ENCODE measurements at regions not wholly inside any gene's neighbourhood (a gene's known extent, or its start where the extent isn't known, plus 50 kb on each side); places are given as distances from the start of the nearest gene placed in this dataset.

- ChIA-PET POLR2A (ENCODE audit: low non-redundant PET) (no interaction called here), CTCF (no interaction called here)
- no peak for TF ChIP-seq CTCF (conservative IDR thresholded peaks at IDR 0.05; ENCODE audit: low read depth)
- no peak for DNase-seq (ENCODE audit: low spot score)
- no peak overlapping the region for H3K27ac ChIP-seq
Measured at GRCh38 chr3:20322085-20322484, 136.1 kb upstream of the SGO1 start.

GRCh38 chr3:20321391-20322047 is 135.5 kb upstream of the SGO1 start:
- CTCF ChIA-PET: no interaction called here
- POLR2A ChIA-PET (ENCODE audit: low non-redundant PET): no interaction called here
- no peak overlapping the region for H3K27ac ChIP-seq
- no peak for TF ChIP-seq CTCF (conservative IDR thresholded peaks at IDR 0.05; ENCODE audit: low read depth)
- DNase-seq (ENCODE audit: low spot score): no peak

GRCh38 chr3:20320489-20320888 is 134.5 kb upstream of the SGO1 start:
- no peak overlapping the region for H3K27ac ChIP-seq
- ChIA-PET POLR2A (ENCODE audit: low non-redundant PET) (no interaction called here), CTCF (no interaction called here)
- DNase-seq (ENCODE audit: low spot score): no peak
- TF ChIP-seq CTCF (conservative IDR thresholded peaks at IDR 0.05; ENCODE audit: low read depth): no peak

GRCh38 chr3:20319551-20319950 is 133.5 kb upstream of the SGO1 start:
- no peak for DNase-seq (ENCODE audit: low spot score)
- H3K27ac ChIP-seq: no peak overlapping the region
- POLR2A ChIA-PET (ENCODE audit: low non-redundant PET): no interaction called here
- TF ChIP-seq CTCF (conservative IDR thresholded peaks at IDR 0.05; ENCODE audit: low read depth): no peak
- CTCF ChIA-PET: no interaction called here

- no peak for TF ChIP-seq CTCF (conservative IDR thresholded peaks at IDR 0.05; ENCODE audit: low read depth)
- CTCF ChIA-PET: no interaction called here
- POLR2A ChIA-PET (ENCODE audit: low non-redundant PET): no interaction called here
Measured at GRCh38 chr3:20317616-20318015, 131.6 kb upstream of the SGO1 start.

GRCh38 chr3:20316238-20316637 is 130.2 kb upstream of the SGO1 start:
- ChIA-PET CTCF (no interaction called here), POLR2A (ENCODE audit: low non-redundant PET) (no interaction called here)
- H3K27ac ChIP-seq: no peak overlapping the region
- DNase-seq (ENCODE audit: low spot score): no peak
- TF ChIP-seq CTCF (conservative IDR thresholded peaks at IDR 0.05; ENCODE audit: low read depth): no peak

More at GRCh38 chr3:20317616-20318015, 131.6 kb upstream of the SGO1 start:
- no peak for DNase-seq (ENCODE audit: low spot score)
- H3K27ac ChIP-seq: no peak overlapping the region

GRCh38 chr3:20310629-20311028 is 124.6 kb upstream of the SGO1 start:
- no peak for DNase-seq (ENCODE audit: low spot score)
- TF ChIP-seq CTCF (conservative IDR thresholded peaks at IDR 0.05; ENCODE audit: low read depth): no peak
- no peak overlapping the region for H3K27ac ChIP-seq
- CTCF ChIA-PET: no interaction called here
- POLR2A ChIA-PET (ENCODE audit: low non-redundant PET): no interaction called here
